PC-3 (cell line): ENCODE measurements at regions not wholly inside any gene's neighbourhood (a gene's known extent, or its start where the extent isn't known, plus 50 kb on each side); places are given as distances from the start of the nearest gene placed in this dataset.

Experiments used
- ATAC-seq: fragments of 200-7000 bp; cut with Tn5 transposase; 2 replicates; pipeline ENCODE4 v1.9.1; 2020; ENCODE audit warnings: mild to moderate bottlenecking, moderate library complexity
- BruUV-seq: library from RNA; stranded (reverse); fragments of 400-500 nt; replicated peaks from 2 replicates; lab custom pipeline; 2021; lab: Mats Ljungman, UMichigan
- CTCF ChIA-PET: fragments of 300-600 bp; sonication (Branson Sonifier 250); formaldehyde crosslinking; loops from one replicate; lab custom pipeline; 2022; ENCODE audit warnings: antibody characterized with exemption; lab: Charles Lee
- POLR2A ChIA-PET: fragments of 300-600 bp; sonication (Branson Sonifier 250); formaldehyde crosslinking; loops from one replicate; lab custom pipeline; 2022; ENCODE audit warnings: antibody characterized with exemption; ENCODE audit not compliant: unreplicated experiment; lab: Charles Lee
- DNase-seq: peaks from one replicate; pipeline ENCODE4 v3.0.0-alpha.2; 2015
- H2AFZ ChIP-seq: fragments of 300-600 bp; sonication (generic); 2 replicates; pipeline ENCODE4 v1.6.0; 2016; ENCODE audit warnings: antibody characterized with exemption, low read length
- H3F3A ChIP-seq: fragments of 300-600 bp; sonication (generic); one replicate; pipeline ENCODE4 v1.6.0; 2017; ENCODE audit warnings: antibody characterized with exemption, low read length, control low read depth, mild to moderate bottlenecking; ENCODE audit not compliant: unreplicated experiment
- H3K27ac ChIP-seq: fragments of 300-600 bp; sonication (generic); 2 replicates; pipeline ENCODE4 v1.5.1; 2016; ENCODE audit warnings: mild to moderate bottlenecking, low read length
- H3K27me3 ChIP-seq: fragments of 300-600 bp; sonication (generic); 2 replicates; pipeline ENCODE4 v1.6.1; 2016; ENCODE audit warnings: low read length, mixed read lengths
- H3K36me3 ChIP-seq: fragments of 300-600 bp; sonication (generic); 2 replicates; pipeline ENCODE4 v1.6.1; 2016; ENCODE audit warnings: low read depth, mixed run types, low read length, mixed read lengths
- H3K4me1 ChIP-seq: fragments of 300-600 bp; sonication (generic); 2 replicates; pipeline ENCODE4 v1.5.1; 2016; ENCODE audit warnings: low read length; ENCODE audit not compliant: insufficient read depth
- H3K4me2 ChIP-seq: fragments of 300-600 bp; sonication (generic); 2 replicates; pipeline ENCODE4 v1.6.0; 2016; ENCODE audit warnings: low read length
- H3K4me3 ChIP-seq: fragments of 300-600 bp; sonication (generic); 2 replicates; pipeline ENCODE4 v1.5.1; 2016; ENCODE audit warnings: mild to moderate bottlenecking, low read length, mixed read lengths
- H3K79me2 ChIP-seq: fragments of 300-600 bp; sonication (generic); 2 replicates; pipeline ENCODE4 v1.6.1; 2017; ENCODE audit warnings: low read length, mixed read lengths
- H3K9ac ChIP-seq: fragments of 300-600 bp; sonication (generic); 2 replicates; pipeline ENCODE4 v1.6.0; 2016; ENCODE audit warnings: mild to moderate bottlenecking, low read length
- H3K9me2 ChIP-seq: fragments of 300-600 bp; sonication (generic); replicated peaks from 2 replicates; pipeline ENCODE4 v1.6.1; 2016; ENCODE audit warnings: mixed run types, low read length, mixed read lengths
- H3K9me3 ChIP-seq: fragments of 300-600 bp; sonication (generic); 2 replicates; pipeline ENCODE4 v1.6.1; 2016; ENCODE audit warnings: low read length, mixed read lengths
- H4K20me1 ChIP-seq: fragments of 300-600 bp; sonication (generic); 2 replicates; pipeline ENCODE4 v1.6.1; 2016; ENCODE audit warnings: low read length, mixed read lengths
- EZH2 ChIP-seq: fragments of 300-600 bp; sonication (generic); IDR thresholded peaks from one replicate; pipeline ENCODE4 v1.6.1; 2017; ENCODE audit warnings: antibody characterized with exemption, mild to moderate bottlenecking, low read length; ENCODE audit not compliant: unreplicated experiment
- EZH2phosphoT487 ChIP-seq: fragments of 300-600 bp; sonication (generic); IDR thresholded peaks from 2 replicates; pipeline ENCODE4 v1.6.1; 2018; ENCODE audit warnings: mild to moderate bottlenecking, antibody characterized with exemption, low read length, borderline replicate concordance
- intact Hi-C: fragments of 100-400 bp; cut with micrococcal nuclease; formaldehyde crosslinking; loops from 2 replicates; pipeline ENCODE4 v1.9.0; 2023
- TF ChIP-seq, protein P1 (sequence below): fragments of 300-600 bp; sonication (generic); conservative IDR thresholded peaks from 2 replicates; pipeline ENCODE4 v1.5.1; 2017; ENCODE audit warnings: antibody characterized with exemption, low read depth, mild to moderate bottlenecking, low read length

DNA sequence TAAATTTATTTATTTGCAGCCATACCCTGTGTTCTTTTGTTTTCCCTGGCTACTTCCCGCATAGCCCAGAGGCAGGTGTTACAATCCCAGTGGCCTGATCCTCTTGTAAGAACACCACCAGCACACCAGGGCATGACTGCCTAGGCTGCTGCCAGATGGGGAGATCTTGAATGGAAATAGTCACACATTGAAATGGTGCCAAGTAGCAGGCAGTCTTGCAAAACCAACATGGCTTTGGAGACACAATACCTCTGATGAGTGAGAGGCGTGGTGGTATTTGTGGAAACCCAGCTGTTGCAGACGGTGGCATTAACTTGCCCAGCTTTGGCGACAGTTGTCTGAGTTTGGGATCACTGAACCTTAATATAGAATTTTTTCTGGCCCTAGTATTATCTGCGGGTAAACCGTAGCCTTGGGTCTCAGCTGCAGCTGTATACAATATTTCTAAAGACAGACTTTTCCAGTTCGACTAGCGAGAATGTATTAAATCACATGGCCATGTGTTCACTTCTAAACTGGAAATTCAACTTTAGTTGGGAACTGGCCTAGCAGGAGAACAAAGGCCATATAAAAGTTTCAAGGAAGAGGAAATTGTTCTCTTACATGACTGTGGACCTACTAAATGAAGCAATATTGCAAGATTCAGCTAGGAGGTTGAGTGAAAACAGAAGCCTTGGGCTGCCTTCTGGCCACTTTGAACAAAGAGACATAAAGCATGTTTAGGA lies 277.0 kb downstream of the SMARCA2 start:
- no peaks in the 10 kb centered on the region for H4K20me1 ChIP-seq
- ChIA-PET CTCF (no interaction called here), POLR2A (no interaction called here)
- no peak overlapping the region for H3K9ac ChIP-seq
- ATAC-seq (no peak), DNase-seq (peak; percentile 55)
- TF ChIP-seq, protein P1, sequence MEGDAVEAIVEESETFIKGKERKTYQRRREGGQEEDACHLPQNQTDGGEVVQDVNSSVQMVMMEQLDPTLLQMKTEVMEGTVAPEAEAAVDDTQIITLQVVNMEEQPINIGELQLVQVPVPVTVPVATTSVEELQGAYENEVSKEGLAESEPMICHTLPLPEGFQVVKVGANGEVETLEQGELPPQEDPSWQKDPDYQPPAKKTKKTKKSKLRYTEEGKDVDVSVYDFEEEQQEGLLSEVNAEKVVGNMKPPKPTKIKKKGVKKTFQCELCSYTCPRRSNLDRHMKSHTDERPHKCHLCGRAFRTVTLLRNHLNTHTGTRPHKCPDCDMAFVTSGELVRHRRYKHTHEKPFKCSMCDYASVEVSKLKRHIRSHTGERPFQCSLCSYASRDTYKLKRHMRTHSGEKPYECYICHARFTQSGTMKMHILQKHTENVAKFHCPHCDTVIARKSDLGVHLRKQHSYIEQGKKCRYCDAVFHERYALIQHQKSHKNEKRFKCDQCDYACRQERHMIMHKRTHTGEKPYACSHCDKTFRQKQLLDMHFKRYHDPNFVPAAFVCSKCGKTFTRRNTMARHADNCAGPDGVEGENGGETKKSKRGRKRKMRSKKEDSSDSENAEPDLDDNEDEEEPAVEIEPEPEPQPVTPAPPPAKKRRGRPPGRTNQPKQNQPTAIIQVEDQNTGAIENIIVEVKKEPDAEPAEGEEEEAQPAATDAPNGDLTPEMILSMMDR, result no peak
- TF ChIP-seq EZH2 (no peak), EZH2phosphoT487 (no peak)
- no peaks in the 10 kb centered on the region for H3K36me3 ChIP-seq
- H2AFZ ChIP-seq, result 0 out of 2 replicates have a peak overlapping the region, but pooled peaks have one; percentile 19
- H3F3A ChIP-seq, result no peaks in the 10 kb centered on the region
- H3K4me3 ChIP-seq, result no peak overlapping the region
- no peaks in the 10 kb centered on the region for H3K79me2 ChIP-seq
- BruUV-seq, result no TSS peak
- peaks cover 6% of the 10 kb centered on the region; the same call in 1 of the 2 replicates for H3K4me1 ChIP-seq
- intact Hi-C loops, result no loop called here
- H3K4me2 ChIP-seq, result peak overlapping the region; percentile 35; the same call in 1 of the 2 replicates
- H3K9me2 ChIP-seq, result no peaks in the 10 kb centered on the region
- no peaks in the 10 kb centered on the region for H3K9me3 ChIP-seq
- H3K27me3 ChIP-seq, result no peaks in the 10 kb centered on the region
- peak overlapping the region; percentile 22; the same call in 1 of the 2 replicates for H3K27ac ChIP-seq

DNA sequence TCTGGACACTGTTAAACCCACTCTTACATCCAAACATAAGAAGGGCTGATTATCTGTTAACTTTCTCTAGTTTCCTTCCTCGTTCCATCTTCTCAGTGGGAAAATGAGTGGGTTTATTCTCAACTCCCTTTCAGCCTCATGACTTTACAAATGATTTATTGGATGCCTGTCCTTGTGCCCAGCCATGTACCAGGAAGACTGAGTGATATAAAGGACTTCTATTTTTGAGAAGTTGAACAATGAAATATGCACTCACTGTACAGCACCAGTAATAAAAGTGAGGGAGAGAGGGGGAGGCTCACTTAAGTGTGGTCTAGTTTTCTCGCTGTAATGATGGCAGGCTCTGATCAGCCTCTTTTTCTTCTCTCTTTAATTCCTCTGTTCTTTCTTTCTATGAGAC lies 277.6 kb downstream of the SMARCA2 start:
- H2AFZ ChIP-seq, result 0 out of 2 replicates have a peak overlapping the region, but pooled peaks have one; percentile 19
- no peak for DNase-seq
- intact Hi-C loops, result no loop called here

More for the DNA sequence above, 277.6 kb downstream of the SMARCA2 start:
- no peaks in the 10 kb centered on the region for H4K20me1 ChIP-seq
- ATAC-seq, result no peak
- no peaks in the 10 kb centered on the region for H3K79me2 ChIP-seq
- peak overlapping the region; percentile 14; the same call in 1 of the 2 replicates for H3K4me2 ChIP-seq
- peak overlapping the region; percentile 4; the same call in 1 of the 2 replicates for H3K27ac ChIP-seq
- POLR2A ChIA-PET, result no interaction called here
- no peaks in the 10 kb centered on the region for H3K36me3 ChIP-seq
- no peaks in the 10 kb centered on the region for H3K9me3 ChIP-seq
- TF ChIP-seq, protein P1, result no peak
- no peak for TF ChIP-seq EZH2phosphoT487
- TF ChIP-seq EZH2, result no peak
- CTCF ChIA-PET, result no interaction called here
- H3K4me1 ChIP-seq, result peaks cover 6% of the 10 kb centered on the region; the same call in 1 of the 2 replicates
- no peaks in the 10 kb centered on the region for H3K9me2 ChIP-seq
- BruUV-seq, result no TSS peak
- H3K4me3 ChIP-seq, result no peak overlapping the region
- H3K27me3 ChIP-seq, result no peaks in the 10 kb centered on the region
- no peak overlapping the region for H3K9ac ChIP-seq
- no peaks in the 10 kb centered on the region for H3F3A ChIP-seq
